B cell (primary cell): ENCODE measurements at regions not wholly inside any gene's neighbourhood (a gene's known extent, or its start where the extent isn't known, plus 50 kb on each side); places are given as distances from the start of the nearest gene placed in this dataset.

Experiments
- ATAC-seq: fragments of 200-7000 bp; cut with Tn5 transposase; one replicate; pipeline ENCODE4 v1.10.0; 2021; ENCODE audit warnings: low read depth, mild to moderate bottlenecking, moderate number of reproducible peaks, moderate library complexity
- CTCF ChIA-PET: fragments of 350-600 bp; sonication (Branson Sonifier 250); formaldehyde crosslinking; loops from one replicate; lab custom pipeline; 2021; ENCODE audit warnings: antibody characterized with exemption, inconsistent platforms; lab: Charles Lee
- POLR2A ChIA-PET: fragments of 350-600 bp; sonication (Branson Sonifier 250); formaldehyde crosslinking; loops from one replicate; lab custom pipeline; 2021; ENCODE audit warnings: antibody characterized with exemption; lab: Charles Lee
- DNase-seq: peaks from one replicate; pipeline ENCODE4 v3.0.0; 2013
- H2AFZ ChIP-seq: 2 replicates; pipeline ENCODE4 v1.6.1; 2012; ENCODE audit warnings: mild to moderate bottlenecking, low read depth, low read length; ENCODE audit not compliant: insufficient read depth, poor library complexity, severe bottlenecking
- H3K27ac ChIP-seq, 2 donors: 1 replicate in 1 of 2; 2 replicates in 1 of 2; pipeline ENCODE4 v1.5.1; 2012 to 2013; ENCODE audit warnings: low read length in 2 of 2, mild to moderate bottlenecking in 2 of 2, moderate library complexity in 1 of 2
- H3K27me3 ChIP-seq, 4 experiments: fragments of 200-600 bp in 1 of 4; sonication (generic) in 1 of 4; replicated peaks in 1 of 4; 1 replicate in 2 of 4; 2 replicates in 2 of 4; pipeline versions ENCODE4 v1.6.1 to v1.7.0; 2013 to 2016; ENCODE audit warnings: low read length in 3 of 4, mild to moderate bottlenecking in 2 of 4, mixed read lengths in 1 of 4, moderate library complexity in 1 of 4; ENCODE audit not compliant: insufficient read depth in 4 of 4, control insufficient read depth in 3 of 4; ENCODE audit errors: control extremely low read depth in 1 of 4
- H3K36me3 ChIP-seq, 2 experiments: replicated peaks in 1 of 2; 1 replicate in 1 of 2; 2 replicates in 1 of 2; pipeline versions ENCODE4 v1.6.1 to v1.7.1; 2013; ENCODE audit warnings: low read length in 1 of 2; ENCODE audit not compliant: insufficient read depth in 2 of 2, control insufficient read depth in 1 of 2; ENCODE audit errors: control extremely low read depth in 1 of 2, extremely low read depth in 1 of 2
- H3K4me1 ChIP-seq, 2 donors: fragments of 200-600 bp in 1 of 2; sonication (generic) in 1 of 2; 1 replicate in 1 of 2; 2 replicates in 1 of 2; pipeline versions ENCODE4 v1.5.1 to v1.6.1; 2013 to 2017; ENCODE audit warnings: low read length in 2 of 2; ENCODE audit not compliant: control insufficient read depth in 2 of 2, insufficient read depth in 2 of 2
- H3K4me2 ChIP-seq: replicated peaks from 2 replicates; pipeline ENCODE3; 2012; ENCODE audit warnings: mild to moderate bottlenecking, low read depth, low read length; ENCODE audit not compliant: poor library complexity, severe bottlenecking
- H3K4me3 ChIP-seq, 5 experiments: fragments of 200-600 bp in 1 of 5; sonication (generic) in 1 of 5; 1 replicate in 3 of 5; 2 replicates in 2 of 5; pipeline versions ENCODE4 v1.5.1 to v1.7.0; 2011 to 2016; ENCODE audit warnings: low read length in 4 of 5, mild to moderate bottlenecking in 4 of 5, low read depth in 2 of 5, control low read depth in 1 of 5, moderate library complexity in 1 of 5; ENCODE audit not compliant: insufficient read depth in 1 of 5; ENCODE audit errors: control extremely low read depth in 1 of 5, extremely low read depth in 1 of 5
- H3K79me2 ChIP-seq: fragments of 200-600 bp; sonication (generic); one replicate; pipeline ENCODE4 v1.6.0; 2016; ENCODE audit warnings: low read length; ENCODE audit not compliant: control insufficient read depth, insufficient read depth
- H3K9ac ChIP-seq: fragments of 200-600 bp; sonication (generic); 2 replicates; pipeline ENCODE4 v1.6.1; 2017; ENCODE audit warnings: mild to moderate bottlenecking, low read length, moderate library complexity
- H3K9me3 ChIP-seq, 3 donors: one replicate each; pipeline versions ENCODE4 v1.6.1 to v1.7.1; 2013; ENCODE audit warnings: low read length in 2 of 3; ENCODE audit not compliant: control insufficient read depth in 2 of 3, insufficient read depth in 1 of 3; ENCODE audit errors: control extremely low read depth in 1 of 3
- H4K20me1 ChIP-seq: 2 replicates; pipeline ENCODE4 v1.6.0; 2012; ENCODE audit warnings: mild to moderate bottlenecking, low read length; ENCODE audit not compliant: insufficient read depth, control insufficient read depth, poor library complexity, severe bottlenecking
- H3K27ac Mint-ChIP-seq: one replicate; pipeline ENCODE4 v1.8.0; 2021; ENCODE audit warnings: mixed read lengths
- H3K27me3 Mint-ChIP-seq: one replicate; pipeline ENCODE4 v1.8.0; 2021; ENCODE audit warnings: mixed read lengths
- H3K4me1 Mint-ChIP-seq: one replicate; pipeline ENCODE4 v1.8.0; 2021; ENCODE audit warnings: mixed read lengths
- H3K4me3 Mint-ChIP-seq: one replicate; pipeline ENCODE4 v1.8.0; 2021; ENCODE audit warnings: mixed read lengths
- H3K9me3 Mint-ChIP-seq: one replicate; pipeline ENCODE4 v1.8.0; 2022; ENCODE audit warnings: mixed read lengths; ENCODE audit not compliant: insufficient read depth
- CTCF ChIP-seq: fragments of 200-600 bp; IDR thresholded peaks from one replicate; pipeline ENCODE4 v1.8.0; 2022; ENCODE audit warnings: antibody characterized with exemption, mild to moderate bottlenecking
- EZH2 ChIP-seq: IDR thresholded peaks from 2 replicates; pipeline ENCODE4 v1.6.1; 2012; ENCODE audit warnings: borderline replicate concordance, low read depth, mild to moderate bottlenecking, moderate library complexity, low read length; ENCODE audit not compliant: insufficient read depth, poor library complexity, severe bottlenecking
- WGBS: methylation state at CpG from one replicate; pipeline ENCODE4 v1.1.5; 2013; ENCODE audit warnings: missing lambda C conversion rate; ENCODE audit not compliant: insufficient coverage; 5-methylcytosine and 5-hydroxymethylcytosine counted together
- intact Hi-C: fragments of 100-400 bp; cut with micrococcal nuclease; formaldehyde crosslinking; loops from one replicate; pipeline ENCODE4 v1.10.0; 2022

- Histone ChIP-seq H3K27me3 (no peaks in the 10 kb centered on the region), H3K4me3 (no peak overlapping the region), H3K27ac (no peak overlapping the region), H3K79me2 (no peaks in the 10 kb centered on the region), H4K20me1 (no peaks in the 10 kb centered on the region), H3K9me3 (no peaks in the 10 kb centered on the region), H3K9ac (no peak overlapping the region), H3K36me3 (no peaks in the 10 kb centered on the region), H2AFZ (no peak overlapping the region), H3K4me1 (no peaks in the 10 kb centered on the region), H3K4me2 (no peak overlapping the region)
- Mint-ChIP-seq H3K27me3 (no peaks in the 10 kb centered on the region), H3K9me3 (no peaks in the 10 kb centered on the region), H3K4me3 (no peak overlapping the region), H3K27ac (no peak overlapping the region), H3K4me1 (no peaks in the 10 kb centered on the region)
- ATAC-seq (no peak), DNase-seq (no peak)
- no peak for TF ChIP-seq EZH2
- no peak for TF ChIP-seq CTCF
- 33% methylated on average over 2 of the region's 2 CpGs for WGBS
- intact Hi-C loops = no loop called here
- ChIA-PET CTCF (no interaction called here), POLR2A (no interaction called here)
These were observed 433.2 kb downstream of the ISL1 start for GRCh38 chr5:51816427-51816826.

GRCh38 chr5:51821697-51822096, 438.4 kb downstream of the ISL1 start:
- no peak overlapping the region for H3K9ac ChIP-seq
- no peaks in the 10 kb centered on the region for H3K9me3 ChIP-seq
- no peak for DNase-seq
- ATAC-seq = no peak
- no peak for TF ChIP-seq EZH2
- TF ChIP-seq CTCF = no peak
- H3K36me3 ChIP-seq = no peaks in the 10 kb centered on the region
- H3K27ac Mint-ChIP-seq = no peak overlapping the region
- no peaks in the 10 kb centered on the region for H3K9me3 Mint-ChIP-seq
- H3K79me2 ChIP-seq = no peaks in the 10 kb centered on the region
- H3K4me2 ChIP-seq = no peak overlapping the region
- H3K4me3 ChIP-seq = no peak overlapping the region
- H3K4me1 ChIP-seq = no peaks in the 10 kb centered on the region
- CTCF ChIA-PET = no interaction called here
- no peaks in the 10 kb centered on the region for H3K27me3 Mint-ChIP-seq
- intact Hi-C loops = no loop called here
- no peaks in the 10 kb centered on the region for H3K27me3 ChIP-seq
- no peak overlapping the region for H3K27ac ChIP-seq
- H3K4me3 Mint-ChIP-seq = no peak overlapping the region
- POLR2A ChIA-PET = no interaction called here
- no peak overlapping the region for H2AFZ ChIP-seq
- H4K20me1 ChIP-seq = no peaks in the 10 kb centered on the region
- no peaks in the 10 kb centered on the region for H3K4me1 Mint-ChIP-seq
- WGBS = no CpG with 5 or more reads among the region's 3 CpGs
